Loucy (cell line): ENCODE measurements at regions not wholly inside any gene's neighbourhood (a gene's known extent, or its start where the extent isn't known, plus 50 kb on each side); places are given as distances from the start of the nearest gene placed in this dataset.

Experiments used
- CTCF ChIP-seq: fragments of 200-600 bp; sonication (generic); conservative IDR thresholded peaks from 2 replicates; pipeline ENCODE4 v1.5.1; 2014; ENCODE audit warnings: mild to moderate bottlenecking, antibody characterized with exemption, low read length
- EZH2phosphoT487 ChIP-seq: fragments of 200-600 bp; IDR thresholded peaks from 2 replicates; pipeline ENCODE4 v1.6.1; 2018; ENCODE audit warnings: antibody characterized with exemption, mild to moderate bottlenecking, moderate library complexity, borderline replicate concordance

- TF ChIP-seq CTCF (no peak), EZH2phosphoT487 (no peak)
Measured at GRCh38 chr6:128595544-128595943, 75.1 kb upstream of the PTPRK start.
